Natural killer cell (primary cell): ENCODE measurements at regions not wholly inside any gene's neighbourhood (a gene's known extent, or its start where the extent isn't known, plus 50 kb on each side); places are given as distances from the start of the nearest gene placed in this dataset.

Experiments
- ATAC-seq, 3 donors: fragments of 150-1000 bp in 2 of 3; fragments of 200-7000 bp in 1 of 3; cut with Tn5 transposase; 1 replicate in 1 of 3; 2 replicates in 2 of 3; pipeline ENCODE4 v1.10.0; 2021; ENCODE audit warnings: mild to moderate bottlenecking in 2 of 3, moderate library complexity in 2 of 3
- DNase-seq, 2 donors: peaks; one replicate each; pipeline versions ENCODE4 v3.0.0 to v3.0.0-alpha.2; 2013 to 2021; ENCODE audit warnings: mixed read lengths in 1 of 2
- H3K27ac ChIP-seq: one replicate; pipeline ENCODE4 v1.5.1; 2013; ENCODE audit warnings: mild to moderate bottlenecking, low read length
- H3K27me3 ChIP-seq: one replicate; pipeline ENCODE4 v1.6.1; 2013; ENCODE audit warnings: low read length; ENCODE audit not compliant: control insufficient read depth, insufficient read depth
- H3K36me3 ChIP-seq: one replicate; pipeline ENCODE4 v1.6.1; 2013; ENCODE audit warnings: low read length; ENCODE audit not compliant: control insufficient read depth, insufficient read depth
- H3K4me1 ChIP-seq: one replicate; pipeline ENCODE4 v1.6.1; 2013; ENCODE audit warnings: low read length; ENCODE audit not compliant: control insufficient read depth, insufficient read depth
- H3K4me3 ChIP-seq: one replicate; pipeline ENCODE4 v1.5.1; 2013; ENCODE audit warnings: low read length
- H3K9me3 ChIP-seq: one replicate; pipeline ENCODE4 v1.6.1; 2013; ENCODE audit warnings: low read length; ENCODE audit not compliant: control insufficient read depth, insufficient read depth
- H3K27ac Mint-ChIP-seq, 2 donors: one replicate each; pipeline ENCODE4 v1.8.0; 2022; ENCODE audit warnings: mild to moderate bottlenecking in 2 of 2, mixed read lengths in 2 of 2, moderate library complexity in 1 of 2
- H3K27me3 Mint-ChIP-seq, 2 donors: one replicate each; pipeline ENCODE4 v1.8.0; 2022; ENCODE audit warnings: low read depth in 2 of 2, mixed read lengths in 2 of 2
- H3K36me3 Mint-ChIP-seq: one replicate; pipeline ENCODE4 v1.8.0; 2022; ENCODE audit warnings: mixed read lengths
- H3K4me1 Mint-ChIP-seq, 2 donors: one replicate each; pipeline ENCODE4 v1.8.0; 2022; ENCODE audit warnings: mixed read lengths in 2 of 2
- H3K4me3 Mint-ChIP-seq: one replicate; pipeline ENCODE4 v1.8.0; 2022; ENCODE audit warnings: mild to moderate bottlenecking, moderate library complexity, mixed read lengths
- H3K9me3 Mint-ChIP-seq, 2 donors: one replicate each; pipeline ENCODE4 v1.8.0; 2022; ENCODE audit warnings: mixed read lengths in 2 of 2
- CTCF ChIP-seq: fragments of 200-600 bp; IDR thresholded peaks from one replicate; pipeline ENCODE4 v1.8.0; 2022; ENCODE audit warnings: antibody characterized with exemption
- WGBS: methylation state at CpG from one replicate; pipeline ENCODE4 v1.1.7; 2013; ENCODE audit warnings: missing lambda C conversion rate; ENCODE audit not compliant: insufficient coverage; 5-methylcytosine and 5-hydroxymethylcytosine counted together
- intact Hi-C: fragments of 100-400 bp; cut with micrococcal nuclease; formaldehyde crosslinking; loops from one replicate; pipeline ENCODE4 v1.14.2; 2022

- Mint-ChIP-seq H3K27ac (no peak overlapping the region), H3K36me3 (no peaks in the 10 kb centered on the region), H3K4me1 (no peaks in the 10 kb centered on the region), H3K9me3 (no peaks in the 10 kb centered on the region), H3K4me3 (no peak overlapping the region), H3K27me3 (peaks cover 0 to 6% of the 10 kb centered on the region in 2 donors)
- DNase-seq (no peak), ATAC-seq (no peak)
- no peaks in the 10 kb centered on the region for H3K9me3 ChIP-seq
- peaks cover 2% of the 10 kb centered on the region for H3K27me3 ChIP-seq
- 65% methylated on average over 1 of the region's 2 CpGs for WGBS
- H3K4me1 ChIP-seq, result peaks cover 3% of the 10 kb centered on the region
- no peak overlapping the region for H3K4me3 ChIP-seq
- intact Hi-C loops, result no loop called here
- no peak overlapping the region for H3K27ac ChIP-seq
- TF ChIP-seq CTCF, result no peak
- H3K36me3 ChIP-seq, result no peaks in the 10 kb centered on the region
Observed at GRCh38 chr3:17980863-17981262, 238.4 kb upstream of the TBC1D5 start.

- DNase-seq (no peak), ATAC-seq (no peak)
- Mint-ChIP-seq H3K27ac (no peak overlapping the region), H3K9me3 (no peaks in the 10 kb centered on the region), H3K27me3 (peaks cover 0 to 6% of the 10 kb centered on the region in 2 donors), H3K4me1 (no peaks in the 10 kb centered on the region), H3K36me3 (no peaks in the 10 kb centered on the region), H3K4me3 (no peak overlapping the region)
- Histone ChIP-seq H3K9me3 (no peaks in the 10 kb centered on the region), H3K4me3 (no peak overlapping the region), H3K4me1 (peaks cover 3% of the 10 kb centered on the region), H3K27ac (no peak overlapping the region), H3K36me3 (no peaks in the 10 kb centered on the region), H3K27me3 (peaks cover 2% of the 10 kb centered on the region)
- intact Hi-C loops, result no loop called here
- no peak for TF ChIP-seq CTCF
- WGBS, result 50% methylated on average over 3 of the region's 3 CpGs
Observed at GRCh38 chr3:17979911-17980310, 237.5 kb upstream of the TBC1D5 start.

- Histone ChIP-seq H3K36me3 (no peaks in the 10 kb centered on the region), H3K4me1 (peaks cover 3% of the 10 kb centered on the region), H3K9me3 (no peaks in the 10 kb centered on the region), H3K27me3 (peaks cover 2% of the 10 kb centered on the region), H3K27ac (no peak overlapping the region), H3K4me3 (no peak overlapping the region)
- DNase-seq (peak in 1 of 2 donors; percentile 4), ATAC-seq (peak in 1 of 3 donors; percentile 33)
- WGBS, result 17% methylated on average over 1 of the region's 2 CpGs
- Mint-ChIP-seq H3K36me3 (no peaks in the 10 kb centered on the region), H3K4me1 (no peaks in the 10 kb centered on the region), H3K27me3 (peaks cover 0 to 6% of the 10 kb centered on the region in 2 donors), H3K9me3 (no peaks in the 10 kb centered on the region), H3K4me3 (no peak overlapping the region), H3K27ac (no peak overlapping the region)
- intact Hi-C loops, result no loop called here
- no peak for TF ChIP-seq CTCF
Observed at GRCh38 chr3:17979252-17979651, 236.8 kb upstream of the TBC1D5 start.

- no peaks in the 10 kb centered on the region for H3K27me3 Mint-ChIP-seq
- no peak overlapping the region for H3K4me3 Mint-ChIP-seq
- intact Hi-C loops, result no loop called here
- ATAC-seq, result no peak
- H3K4me1 Mint-ChIP-seq, result peaks cover 0 to 20% of the 10 kb centered on the region in 2 donors
- peaks cover 2% of the 10 kb centered on the region for H3K27me3 ChIP-seq
- H3K36me3 ChIP-seq, result no peaks in the 10 kb centered on the region
- no peak for TF ChIP-seq CTCF
- H3K9me3 ChIP-seq, result no peaks in the 10 kb centered on the region
- DNase-seq, result no peak
- H3K27ac ChIP-seq, result no peak overlapping the region
- 77% methylated on average over 1 of the region's 1 CpG for WGBS
- H3K4me1 ChIP-seq, result no peaks in the 10 kb centered on the region
- no peak overlapping the region for H3K27ac Mint-ChIP-seq
- H3K9me3 Mint-ChIP-seq, result no peaks in the 10 kb centered on the region
- no peak overlapping the region for H3K4me3 ChIP-seq
- H3K36me3 Mint-ChIP-seq, result no peaks in the 10 kb centered on the region
Observed at GRCh38 chr3:17974206-17974841, 231.9 kb upstream of the TBC1D5 start.
